Ammon's horn (tissue), 1 donor: ENCODE measurements at regions not wholly inside any gene's neighbourhood (a gene's known extent, or its start where the extent isn't known, plus 50 kb on each side); places are given as distances from the start of the nearest gene placed in this dataset.

Source experiments
- DNase-seq: peaks from one replicate; pipeline ENCODE4 v3.0.0-alpha.2; 2016; ENCODE audit warnings: low spot score

DNA sequence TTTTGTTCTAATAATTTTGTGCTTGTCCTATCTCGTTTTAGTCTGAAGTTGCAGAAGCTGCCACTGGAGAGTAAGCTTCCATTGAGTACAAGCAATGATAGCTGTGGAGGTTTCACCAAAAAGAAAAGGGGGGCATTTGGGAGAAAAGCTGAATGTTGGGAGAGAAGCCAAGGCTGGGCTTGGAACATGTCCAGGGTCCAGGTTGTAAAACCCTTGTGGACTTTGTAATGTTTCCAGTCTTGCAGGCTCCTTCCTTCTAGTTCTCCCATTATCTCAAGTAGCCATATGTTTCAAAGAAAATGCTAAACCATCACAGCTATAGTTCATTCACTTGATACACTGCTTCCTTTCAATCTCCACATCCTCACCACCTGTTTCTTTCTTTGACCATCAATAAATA is 880.2 kb downstream of the NLGN4Y start:
- DNase-seq, result no peak

DNA sequence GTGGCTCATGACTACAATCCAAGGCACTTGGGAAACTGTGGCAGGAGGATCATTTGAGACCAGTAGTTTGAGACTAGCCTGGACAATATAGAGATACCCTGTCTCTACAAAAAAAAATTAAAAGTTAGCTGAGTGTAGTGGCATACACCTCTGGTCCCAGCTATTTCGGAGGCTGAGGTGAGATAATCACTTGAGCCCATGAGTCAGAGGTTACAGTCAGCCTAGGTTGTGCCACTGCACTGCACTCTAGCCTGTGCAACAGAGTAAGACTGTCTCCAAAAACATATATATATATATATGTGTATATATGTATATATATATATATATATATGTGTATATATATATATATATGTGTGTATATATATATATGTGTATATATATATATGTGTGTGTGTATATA is 890.8 kb downstream of the NLGN4Y start:
- no peak for DNase-seq

DNA sequence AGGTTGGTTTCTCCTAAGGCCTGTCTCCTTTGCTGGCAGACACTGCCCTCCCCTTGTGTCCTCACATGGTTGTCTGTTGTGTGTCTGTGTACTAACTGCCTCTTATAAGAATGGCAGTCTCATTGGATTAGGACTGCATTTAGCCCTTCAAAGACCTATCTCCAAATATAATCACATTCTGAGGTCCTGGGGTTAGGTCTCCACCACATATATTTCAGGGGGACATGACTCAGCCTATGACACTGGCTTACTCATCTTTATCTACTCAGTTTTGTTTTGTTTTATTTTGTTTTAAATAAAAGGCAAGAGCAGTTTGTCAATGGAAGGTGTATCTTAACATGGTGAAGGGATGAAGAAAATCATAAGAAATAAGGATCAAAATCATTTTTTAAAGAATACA is 894.3 kb downstream of the NLGN4Y start:
- DNase-seq, result no peak

DNA sequence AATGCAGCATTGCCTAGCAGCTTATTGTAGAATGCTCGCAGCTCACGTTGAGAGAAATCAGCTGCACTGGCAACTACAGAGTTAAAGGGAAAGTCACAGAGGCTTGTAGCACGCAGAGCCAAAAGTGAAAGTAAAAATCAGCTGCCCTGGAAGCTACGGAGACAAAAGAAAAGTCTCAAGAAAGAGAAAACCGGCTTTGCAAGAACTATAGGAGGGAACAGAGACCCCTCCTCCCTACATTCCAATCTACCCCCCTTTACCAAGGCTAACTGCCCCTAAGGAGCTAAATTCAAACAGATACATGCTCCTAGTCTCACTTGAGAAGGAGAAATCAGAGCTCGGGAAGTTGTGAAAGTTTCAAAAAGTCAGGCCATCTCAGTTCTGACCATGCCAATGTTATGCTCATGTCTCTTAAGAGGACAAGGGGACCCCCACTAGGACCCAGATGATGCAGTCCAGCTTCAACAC is 900.4 kb downstream of the NLGN4Y start:
- DNase-seq, result peak; percentile 4

DNA sequence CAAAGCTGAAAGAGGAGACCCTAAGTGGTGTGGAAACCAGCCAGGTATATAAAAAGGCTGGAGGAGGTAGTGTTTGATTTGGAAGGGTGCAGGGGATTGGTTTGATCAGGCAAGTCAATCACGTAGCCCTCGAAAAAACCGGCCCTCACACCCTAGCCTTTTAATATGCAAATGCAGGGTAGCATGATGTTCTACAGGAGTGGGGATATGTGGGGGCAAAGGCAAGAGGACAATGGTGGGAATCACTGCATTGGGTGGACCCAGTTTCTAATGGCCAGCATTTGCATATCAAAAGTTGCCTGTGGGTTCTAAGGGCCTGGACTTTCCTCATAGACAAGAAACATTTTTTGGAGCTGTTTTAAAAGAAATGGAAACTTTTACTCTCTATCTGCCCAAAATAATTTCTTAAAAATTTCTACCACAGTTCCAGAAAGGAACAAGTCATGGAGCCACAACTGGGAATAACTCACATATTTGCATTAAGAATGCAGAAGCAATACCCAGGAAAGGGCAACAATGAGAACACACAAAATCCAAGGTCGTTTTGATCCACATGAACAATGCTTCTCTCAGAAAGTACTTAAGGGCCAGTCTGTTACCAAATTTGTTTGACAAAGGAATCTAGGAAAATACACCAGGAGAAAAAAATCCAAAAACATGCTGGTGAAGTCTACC is 915.8 kb downstream of the NLGN4Y start:
- no peak for DNase-seq

DNA sequence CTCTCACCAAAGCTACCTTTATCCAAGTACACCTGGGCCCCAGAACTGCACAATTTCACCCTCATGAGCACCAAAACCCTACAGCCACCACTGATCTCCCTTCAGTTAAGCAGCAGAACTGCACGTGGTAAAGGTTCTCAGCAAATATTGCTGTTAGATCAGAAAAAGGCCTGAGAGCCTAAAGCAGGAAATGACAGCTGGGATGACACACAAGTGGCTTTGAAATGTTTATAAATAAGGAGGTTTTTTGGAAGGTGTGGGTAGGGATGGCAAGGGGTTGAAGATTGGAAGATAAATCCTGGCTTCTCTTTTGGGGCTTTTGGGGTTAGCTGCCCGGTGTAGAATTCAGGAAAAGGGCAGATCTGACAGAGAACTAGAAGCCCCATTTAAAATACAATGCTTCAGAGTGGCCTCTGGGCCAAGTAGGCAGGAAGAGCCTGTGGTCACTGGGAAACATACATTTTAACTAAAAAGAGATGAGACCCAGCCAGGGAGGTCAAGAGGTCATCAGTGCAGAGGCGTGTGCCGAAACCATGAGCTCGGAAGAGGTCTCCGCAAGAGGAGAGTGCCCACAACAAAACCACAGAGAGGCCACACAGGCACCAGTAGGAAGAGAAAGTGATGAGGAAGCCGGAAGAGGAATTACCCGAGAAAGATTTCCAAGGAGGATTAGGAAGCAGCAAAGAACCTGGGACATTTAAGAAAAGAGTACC is 916.5 kb downstream of the NLGN4Y start:
- DNase-seq, result no peak

DNA sequence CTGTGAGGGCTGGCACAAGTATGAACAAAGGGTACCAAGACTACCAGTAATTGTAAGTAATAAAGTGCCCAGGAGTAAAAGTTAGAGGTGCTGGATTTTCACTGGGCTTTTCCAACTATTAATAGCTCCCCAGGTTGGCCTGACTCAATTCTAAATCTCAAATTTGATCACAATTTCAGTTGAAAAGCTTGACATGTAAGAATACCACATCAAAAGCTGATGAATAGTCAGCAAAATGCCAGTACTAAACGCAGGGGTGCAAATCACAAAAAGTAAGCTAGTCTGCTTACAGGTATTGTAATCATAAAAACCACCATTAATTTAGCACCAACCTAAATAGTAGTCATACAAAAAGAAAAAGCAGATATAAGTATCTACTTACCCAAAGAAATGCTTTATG is 917.5 kb downstream of the NLGN4Y start:
- DNase-seq, result no peak

DNA sequence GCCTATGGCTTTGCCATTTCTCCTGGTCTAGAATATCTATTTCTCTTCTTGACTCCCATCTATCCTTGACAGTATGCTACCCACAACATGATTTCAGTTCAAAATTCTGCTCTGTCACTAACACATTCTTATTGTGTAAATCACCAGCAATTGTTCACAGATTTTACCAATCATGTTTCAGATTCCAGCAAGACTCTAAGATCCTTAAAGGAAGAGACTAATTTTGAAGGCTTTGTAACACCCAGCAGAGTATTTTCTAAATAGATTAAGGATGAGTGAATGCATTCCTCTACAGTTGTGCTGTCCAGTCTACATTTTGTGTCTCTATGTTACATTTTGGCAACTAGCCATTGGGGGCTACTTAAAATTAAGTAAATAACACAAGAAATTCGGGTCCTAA is 921.5 kb downstream of the NLGN4Y start:
- DNase-seq, result no peak

DNA sequence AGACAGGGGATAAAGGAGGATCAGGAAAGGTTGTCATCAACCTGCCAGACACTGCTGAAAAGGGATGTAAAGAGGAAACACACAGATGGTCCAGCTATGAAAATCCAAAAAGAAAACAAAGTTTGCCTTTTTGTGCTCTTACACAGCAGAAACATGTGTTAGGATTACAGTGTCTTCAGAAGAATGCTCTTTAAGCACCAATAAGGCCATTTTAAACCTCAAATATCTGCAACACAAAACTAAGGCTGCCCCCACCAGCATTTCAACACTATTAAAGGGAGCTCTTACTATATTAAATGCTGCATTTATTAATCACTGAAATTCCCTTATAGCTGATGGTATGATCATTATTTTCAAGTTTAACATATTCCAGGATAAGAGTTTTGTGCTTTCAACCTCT is 922.5 kb downstream of the NLGN4Y start:
- no peak for DNase-seq

DNA sequence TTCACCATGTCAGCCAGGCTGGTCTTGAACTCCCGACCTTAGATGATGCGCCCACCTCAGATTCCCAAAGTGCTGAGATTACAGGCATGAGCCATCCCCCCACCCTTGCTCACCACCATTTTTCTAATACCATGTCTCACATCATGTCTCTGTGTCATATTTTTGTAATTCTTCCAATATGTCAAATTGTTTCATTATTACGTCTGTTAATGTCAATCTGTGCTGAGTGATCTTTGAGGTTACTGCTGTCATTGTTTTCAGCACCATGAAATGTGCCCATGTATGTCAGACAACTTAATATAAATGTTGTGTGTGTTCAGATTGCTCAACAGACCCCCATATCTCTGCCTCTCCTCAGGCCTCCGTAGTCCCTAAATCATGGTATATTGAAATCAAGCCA is 923.6 kb downstream of the NLGN4Y start:
- no peak for DNase-seq

DNA sequence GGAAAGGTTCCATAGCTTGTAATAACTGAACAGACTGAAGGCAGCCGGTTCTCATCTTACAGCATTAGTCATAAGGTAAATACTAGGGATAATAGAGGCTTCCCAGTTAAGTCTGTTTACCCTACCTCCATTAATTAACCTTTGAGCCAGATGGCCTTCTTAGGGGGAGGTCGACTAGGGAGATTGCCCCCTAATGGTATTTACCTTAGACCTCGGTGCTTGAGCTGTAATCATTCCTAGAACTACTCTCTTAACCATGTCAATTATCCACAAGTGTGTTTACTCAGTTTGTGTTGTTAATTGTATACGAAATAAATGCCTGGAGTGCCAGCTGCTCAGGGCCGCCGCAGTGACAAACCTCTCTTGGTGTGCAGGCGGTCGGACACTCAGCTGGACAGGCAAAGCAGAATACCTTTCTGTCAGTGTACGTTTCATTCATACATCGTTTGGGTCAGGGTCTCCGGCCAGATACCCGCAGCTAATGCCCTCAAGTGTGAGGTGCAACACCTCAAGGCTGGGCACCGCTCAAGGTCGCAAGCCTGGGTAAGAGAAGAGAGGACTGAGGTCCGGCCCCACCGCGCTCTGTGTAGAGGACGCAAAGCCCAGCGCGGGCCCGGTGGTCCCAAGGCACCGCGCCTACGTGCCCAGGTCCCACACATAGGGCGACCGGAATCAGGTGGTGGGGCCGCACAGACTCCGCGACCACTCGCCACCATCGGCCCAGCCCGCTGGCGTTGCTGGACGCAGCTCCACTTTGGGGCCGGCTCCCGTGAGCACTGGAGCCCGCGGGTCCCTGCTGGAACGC is 931.0 kb downstream of the NLGN4Y start:
- DNase-seq, result no peak

DNA sequence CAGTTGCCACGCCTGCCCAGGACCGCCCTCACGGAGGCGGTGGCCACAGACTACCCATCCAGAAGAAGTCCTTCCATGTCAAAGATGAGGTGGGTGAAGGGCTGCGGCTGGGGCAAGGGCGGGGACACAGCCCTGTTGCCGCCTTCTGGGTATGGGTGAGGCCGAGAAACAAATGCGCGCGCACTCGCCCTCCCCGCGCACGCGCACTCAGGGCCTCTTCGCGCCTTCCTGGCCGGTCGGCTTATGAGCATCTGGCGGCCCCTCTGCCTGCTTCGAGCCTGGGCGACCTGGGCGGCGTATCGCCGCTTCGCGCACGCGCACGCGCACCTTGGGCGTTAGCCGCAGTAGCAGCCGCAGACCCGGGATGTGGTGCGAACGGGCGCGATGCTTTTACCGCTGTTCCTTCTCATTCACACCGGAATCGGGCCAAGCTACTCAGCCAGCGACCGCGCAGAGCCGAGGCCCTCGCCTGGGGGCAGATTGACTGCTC is 931.7 kb downstream of the NLGN4Y start:
- no peak for DNase-seq

DNA sequence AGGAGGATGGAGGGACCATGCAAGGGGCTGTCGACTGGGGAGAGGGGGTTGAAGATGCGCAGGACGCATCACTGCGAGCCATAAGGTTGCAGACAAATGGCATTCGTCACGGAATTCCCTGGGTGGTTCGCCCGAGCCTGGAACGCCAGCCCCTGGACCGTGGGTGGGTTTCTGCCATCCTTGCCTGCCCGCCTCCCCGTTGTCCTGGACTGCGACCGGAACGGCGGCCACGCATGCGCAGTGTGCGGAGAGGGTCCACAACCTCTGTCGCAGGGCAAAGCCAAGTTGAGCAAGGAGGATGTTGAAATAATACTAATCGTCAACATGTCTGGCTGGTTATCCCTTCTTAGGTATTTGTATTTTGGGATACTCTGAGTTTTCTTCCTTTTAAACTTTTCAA is 932.2 kb downstream of the NLGN4Y start:
- no peak for DNase-seq

DNA sequence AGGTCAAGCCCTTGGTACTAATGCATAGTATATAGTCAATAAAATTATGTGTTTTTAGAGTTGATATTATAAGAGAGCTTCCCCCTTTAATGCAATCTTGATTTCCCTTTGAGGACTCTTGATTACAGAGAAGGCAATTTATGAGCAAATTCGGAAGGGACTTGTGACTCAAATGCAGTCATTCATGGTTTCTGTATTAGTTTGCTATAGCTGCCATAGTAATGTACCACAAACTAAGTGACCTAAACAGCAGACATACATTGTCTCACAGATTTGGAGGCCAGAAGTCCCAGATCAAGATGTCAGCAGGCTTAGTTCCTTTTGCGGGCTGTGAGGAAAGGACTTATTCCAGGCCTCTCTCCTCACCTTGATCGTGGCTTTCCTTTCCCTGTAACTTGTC is 933.4 kb downstream of the NLGN4Y start:
- DNase-seq, result no peak

DNA sequence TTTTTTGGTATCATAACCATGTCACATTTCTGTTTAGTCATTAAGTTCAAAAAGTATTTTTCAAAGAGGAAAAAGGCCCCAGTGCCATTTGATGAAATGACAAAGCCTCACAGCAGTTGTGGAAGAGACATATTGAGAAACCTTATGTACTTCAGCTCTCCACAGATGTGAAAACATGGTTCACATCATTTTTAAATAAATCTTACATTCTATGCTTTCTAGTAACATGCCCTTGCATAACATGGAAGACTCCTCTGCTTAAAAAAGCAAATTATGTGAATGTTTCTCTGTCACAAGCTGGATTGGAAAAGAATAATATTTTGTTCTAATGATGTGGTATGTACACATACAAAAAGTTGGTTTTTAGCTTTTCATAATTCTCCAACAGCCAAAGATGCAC is 934.1 kb downstream of the NLGN4Y start:
- DNase-seq, result no peak

DNA sequence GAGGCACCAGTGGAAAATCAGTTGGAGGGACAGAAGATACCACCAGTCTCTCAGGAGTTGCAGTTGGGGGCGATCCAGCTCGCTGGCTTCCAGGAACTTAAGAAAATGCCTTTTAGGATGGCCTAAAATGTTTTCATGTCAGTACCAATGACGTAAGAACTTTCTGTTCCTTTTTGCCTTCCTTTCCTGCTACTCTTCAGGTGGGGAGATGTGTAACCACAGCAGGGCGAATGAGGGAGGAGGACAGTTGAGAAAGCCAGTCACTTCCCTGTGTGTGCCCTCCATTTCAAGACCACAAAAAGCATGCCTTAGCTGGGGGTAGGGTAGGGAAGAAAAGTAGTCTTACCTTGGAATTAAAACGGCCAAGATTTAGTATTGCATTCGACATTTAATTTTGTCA is 941.6 kb downstream of the NLGN4Y start:
- DNase-seq, result no peak

DNA sequence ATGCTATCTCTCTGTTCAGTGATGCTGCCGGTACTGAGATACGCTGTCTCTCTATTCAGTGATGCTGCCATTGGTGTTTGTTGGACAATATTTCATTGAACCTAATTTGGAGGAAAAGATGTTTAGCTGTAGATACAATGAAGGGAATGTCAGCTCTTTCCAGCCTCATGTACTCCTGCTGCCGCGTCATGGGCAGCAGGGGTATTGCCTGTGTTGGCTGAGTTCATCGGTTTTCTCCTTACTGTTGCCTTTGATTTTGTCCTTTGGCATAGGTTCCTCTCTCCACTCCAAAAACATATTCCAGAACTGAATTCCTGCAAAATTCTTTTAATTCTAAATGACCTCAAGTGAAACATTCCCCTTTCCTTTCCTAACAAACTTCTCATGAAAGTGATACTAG is 942.6 kb downstream of the NLGN4Y start:
- no peak for DNase-seq

DNA sequence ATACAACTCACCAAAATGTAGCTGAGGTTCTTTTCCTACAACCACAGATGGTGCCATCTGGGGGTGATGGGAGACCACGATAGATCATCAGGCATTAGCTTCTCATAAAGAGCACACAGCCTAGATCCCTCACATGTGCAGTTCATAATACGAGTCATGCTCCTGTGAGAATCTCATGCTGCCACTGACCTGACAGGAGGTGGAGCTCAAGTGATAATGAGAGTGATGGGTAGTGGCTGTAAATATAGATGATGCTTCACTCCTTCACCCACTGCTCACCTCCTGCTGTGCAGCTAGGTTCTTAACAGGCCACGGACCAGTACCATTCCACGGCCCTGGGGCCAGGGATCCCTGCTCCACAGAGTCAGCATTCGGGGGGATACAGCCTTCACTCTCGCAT is 943.8 kb downstream of the NLGN4Y start:
- DNase-seq, result no peak

DNA sequence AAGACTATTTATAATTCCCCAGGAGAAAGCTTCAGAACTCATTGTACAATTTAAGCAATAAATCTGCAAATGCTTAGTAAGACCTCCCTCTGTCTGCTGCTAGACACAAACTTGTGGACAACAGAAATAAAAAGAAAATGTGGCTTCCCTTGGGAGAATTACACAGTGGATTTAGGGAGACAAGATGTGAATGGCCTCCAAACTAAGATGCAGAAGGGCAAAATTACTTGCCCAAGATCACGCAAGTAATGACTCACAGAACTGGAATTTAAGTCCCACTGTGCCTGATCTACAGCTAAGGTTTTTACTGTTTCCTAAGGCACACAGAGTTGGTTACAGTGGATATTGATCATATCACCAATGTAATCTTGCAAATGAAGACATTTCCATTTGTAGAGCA is 947.0 kb downstream of the NLGN4Y start:
- DNase-seq, result no peak

DNA sequence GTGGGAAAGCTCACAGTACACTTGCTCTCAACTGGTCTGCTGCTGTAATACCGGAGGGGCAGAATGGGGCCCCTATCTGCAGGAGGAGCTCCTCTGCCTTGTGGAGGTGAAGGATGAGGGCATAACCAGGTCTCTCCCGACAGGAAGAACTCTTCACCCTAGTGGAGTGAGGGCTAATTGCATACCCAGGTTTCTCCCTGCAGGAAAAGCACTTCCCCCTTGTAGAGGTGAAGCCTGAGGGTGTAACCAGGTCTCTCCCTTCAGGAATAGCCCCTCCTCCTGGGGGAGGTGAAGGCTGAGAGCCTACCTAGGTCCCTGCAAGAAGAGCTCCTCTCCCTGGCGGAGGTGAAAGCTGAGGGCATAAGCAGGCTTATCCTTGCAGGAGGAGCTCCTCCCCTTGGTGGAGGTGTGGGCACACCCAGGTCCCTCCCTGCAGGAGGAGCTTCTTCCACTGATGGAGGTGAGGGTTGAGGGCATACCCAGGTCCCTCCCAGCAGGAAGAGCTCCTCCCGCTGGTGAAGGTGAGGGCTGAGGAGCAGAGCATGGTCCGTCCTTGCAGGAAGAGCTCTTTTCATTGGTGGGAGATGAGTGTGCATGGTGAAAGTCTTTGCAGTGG is 954.1 kb downstream of the NLGN4Y start:
- no peak for DNase-seq

DNA sequence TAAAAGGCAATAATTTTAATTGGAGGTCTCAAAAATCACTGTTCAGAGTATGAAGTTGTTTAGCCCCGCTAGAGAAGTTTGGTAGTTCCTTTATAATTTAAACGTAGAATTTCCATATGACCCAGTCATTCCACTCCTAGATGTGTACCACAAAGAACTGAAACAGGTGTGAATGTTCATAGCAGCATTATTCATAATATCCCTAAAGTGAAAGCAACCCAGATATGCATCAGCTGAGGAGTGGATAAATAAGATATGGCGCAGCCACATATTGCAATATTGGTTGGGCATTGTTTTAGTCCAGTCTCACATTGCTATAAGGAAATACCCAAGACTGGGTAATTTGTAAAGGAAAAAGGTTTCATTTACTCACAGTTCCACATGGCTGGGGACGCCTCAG is 976.2 kb downstream of the NLGN4Y start:
- no peak for DNase-seq

DNA sequence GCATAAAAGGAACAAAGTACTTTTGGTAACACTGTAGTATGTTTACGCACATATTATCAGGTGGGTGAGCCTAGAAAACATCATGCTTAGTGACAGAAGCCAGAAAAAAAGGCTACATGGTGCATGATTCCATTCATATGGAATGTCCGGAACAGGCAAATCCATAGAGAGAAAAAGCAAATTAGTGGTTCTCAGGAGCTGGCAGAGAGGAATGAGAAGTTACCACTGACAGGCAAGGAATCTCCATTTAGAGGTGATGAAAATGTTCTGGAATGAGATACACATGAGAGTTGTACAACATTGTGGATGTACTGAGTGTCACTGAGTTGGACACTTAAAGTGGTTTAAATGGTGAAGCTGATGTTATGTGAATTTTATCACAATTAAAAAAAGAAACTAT is 976.9 kb downstream of the NLGN4Y start:
- DNase-seq, result no peak

DNA sequence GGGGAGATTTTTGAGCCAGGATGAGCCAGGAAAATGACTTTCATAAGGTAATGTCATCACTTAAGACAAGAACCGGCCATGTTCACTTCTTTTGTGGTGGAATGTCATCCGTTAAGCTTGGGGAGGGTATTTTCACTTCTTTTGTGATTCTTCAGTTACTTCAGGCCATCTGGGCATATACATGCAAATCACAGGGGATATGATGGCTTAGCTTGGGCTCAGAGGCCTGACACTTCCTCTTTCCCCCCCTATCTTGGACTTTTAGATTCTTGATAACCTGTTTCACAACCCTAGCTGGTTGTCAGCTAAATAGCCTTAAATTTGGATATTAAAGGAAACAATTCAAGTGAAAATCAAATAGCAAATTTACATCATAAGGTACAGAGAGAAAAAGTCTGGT is 986.0 kb downstream of the NLGN4Y start:
- DNase-seq, result no peak
